DOHH2 (cell line): ENCODE measurements at regions not wholly inside any gene's neighbourhood (a gene's known extent, or its start where the extent isn't known, plus 50 kb on each side); places are given as distances from the start of the nearest gene placed in this dataset.

Experiments
- H3F3A ChIP-seq: fragments of 200-600 bp; sonication (generic), shearing (Covaris generic); 2 replicates; pipeline ENCODE4 v1.6.0; 2016; ENCODE audit warnings: antibody characterized with exemption, mild to moderate bottlenecking; ENCODE audit not compliant: control insufficient read depth, insufficient read depth
- H3K27ac ChIP-seq: fragments of 200-600 bp; sonication (generic); 2 replicates; pipeline ENCODE4 v1.5.1; 2014; ENCODE audit warnings: low read depth, mild to moderate bottlenecking, low read length, moderate library complexity
- H3K27me3 ChIP-seq: fragments of 200-600 bp; sonication (generic); 2 replicates; pipeline ENCODE4 v1.6.1; 2014; ENCODE audit warnings: mild to moderate bottlenecking, low read length, mixed read lengths; ENCODE audit not compliant: control insufficient read depth
- H3K36me3 ChIP-seq: fragments of 200-600 bp; sonication (generic); 2 replicates; pipeline ENCODE4 v1.6.1; 2014; ENCODE audit warnings: mild to moderate bottlenecking, low read length, moderate library complexity, mixed read lengths; ENCODE audit not compliant: control insufficient read depth
- H3K4me1 ChIP-seq: fragments of 200-600 bp; sonication (generic); 2 replicates; pipeline ENCODE4 v1.6.1; 2014; ENCODE audit warnings: mild to moderate bottlenecking, low read length, mixed read lengths; ENCODE audit not compliant: control insufficient read depth
- H3K4me2 ChIP-seq: fragments of 200-600 bp; sonication (generic); 2 replicates; pipeline ENCODE4 v1.6.0; 2014; ENCODE audit warnings: mild to moderate bottlenecking, low read length, moderate library complexity
- H3K4me3 ChIP-seq: fragments of 200-600 bp; sonication (generic); 2 replicates; pipeline ENCODE4 v1.5.1; 2014; ENCODE audit warnings: mild to moderate bottlenecking, low read length, mixed read lengths
- H3K79me2 ChIP-seq: fragments of 200-600 bp; sonication (generic); 2 replicates; pipeline ENCODE4 v1.6.1; 2014; ENCODE audit warnings: mild to moderate bottlenecking, low read length, mixed read lengths; ENCODE audit not compliant: control insufficient read depth
- H3K9me2 ChIP-seq: fragments of 200-600 bp; sonication (generic); replicated peaks from 2 replicates; pipeline ENCODE4 v1.6.1; 2014; ENCODE audit warnings: mild to moderate bottlenecking, low read length, mixed read lengths; ENCODE audit not compliant: control insufficient read depth
- H3K9me3 ChIP-seq: fragments of 200-600 bp; sonication (generic); 2 replicates; pipeline ENCODE4 v1.6.1; 2014; ENCODE audit warnings: antibody characterized with exemption, low read length, mixed read lengths; ENCODE audit not compliant: control insufficient read depth, insufficient read depth
- H4K20me1 ChIP-seq: fragments of 200-600 bp; sonication (generic); 2 replicates; pipeline ENCODE4 v1.6.0; 2014; ENCODE audit warnings: low read depth, mild to moderate bottlenecking, antibody characterized with exemption, low read length, moderate library complexity; ENCODE audit not compliant: control insufficient read depth, insufficient read depth
- CTCF ChIP-seq: fragments of 200-600 bp; sonication (generic); IDR thresholded peaks from one replicate; pipeline ENCODE4 v1.5.1; 2014; ENCODE audit warnings: antibody characterized with exemption, mild to moderate bottlenecking, low read depth, low read length; ENCODE audit not compliant: poor library complexity, severe bottlenecking
- EZH2phosphoT487 ChIP-seq: fragments of 200-600 bp; sonication (generic); IDR thresholded peaks from 2 replicates; pipeline ENCODE4 v1.6.1; 2017; ENCODE audit warnings: borderline replicate concordance, mild to moderate bottlenecking, antibody characterized with exemption, low read length, moderate library complexity, mixed read lengths

GRCh38 chr17:71757956-71758355 is 362.9 kb upstream of the SOX9 start:
- Histone ChIP-seq H3K4me3 (no peak overlapping the region), H3F3A (no peaks in the 10 kb centered on the region), H3K9me3 (no peaks in the 10 kb centered on the region), H3K9me2 (no peaks in the 10 kb centered on the region), H3K79me2 (no peaks in the 10 kb centered on the region), H3K36me3 (no peaks in the 10 kb centered on the region), H4K20me1 (no peaks in the 10 kb centered on the region), H3K27ac (no peak overlapping the region), H3K4me1 (no peaks in the 10 kb centered on the region), H3K4me2 (no peak overlapping the region), H3K27me3 (no peaks in the 10 kb centered on the region)
- no peak for TF ChIP-seq EZH2phosphoT487
- TF ChIP-seq CTCF, result no peak

DNA sequence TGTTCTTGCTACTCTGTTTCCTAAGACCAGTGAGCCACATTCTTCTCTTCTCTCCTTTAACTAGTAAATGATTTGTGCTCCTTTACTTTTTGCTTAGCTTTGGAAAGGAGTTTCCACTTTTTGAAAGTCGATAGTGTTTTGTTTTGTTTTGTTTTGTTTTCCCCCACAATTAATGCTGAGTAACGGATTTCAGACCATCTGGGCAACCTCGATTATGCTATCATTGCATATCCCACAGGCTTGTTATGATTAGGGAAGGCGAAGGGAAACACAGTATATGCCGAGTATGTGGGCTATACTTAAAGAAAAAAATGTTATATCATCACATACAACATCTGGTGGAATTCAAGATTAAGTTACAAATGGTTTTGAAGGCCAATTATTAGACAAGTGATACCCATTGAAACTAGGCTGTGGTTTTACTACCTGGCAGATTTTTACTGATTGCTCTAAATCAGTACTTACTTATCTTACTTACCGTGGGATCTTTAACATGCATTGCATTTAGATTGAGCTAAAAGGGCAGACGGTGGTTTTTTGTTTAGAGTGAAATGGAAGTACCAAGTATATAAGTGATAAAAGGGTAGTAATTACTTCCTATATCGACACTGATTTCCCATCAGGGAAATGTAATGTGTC is 361.3 kb upstream of the SOX9 start:
- no peaks in the 10 kb centered on the region for H3K79me2 ChIP-seq
- H3K4me1 ChIP-seq, result no peaks in the 10 kb centered on the region
- H3K9me3 ChIP-seq, result no peaks in the 10 kb centered on the region
- H3K27ac ChIP-seq, result no peak overlapping the region
- H3K4me3 ChIP-seq, result no peak overlapping the region
- H3K4me2 ChIP-seq, result no peak overlapping the region
- TF ChIP-seq CTCF, result no peak
- no peak for TF ChIP-seq EZH2phosphoT487
- H3K36me3 ChIP-seq, result no peaks in the 10 kb centered on the region
- H4K20me1 ChIP-seq, result no peaks in the 10 kb centered on the region
- H3K9me2 ChIP-seq, result no peaks in the 10 kb centered on the region
- H3K27me3 ChIP-seq, result no peaks in the 10 kb centered on the region
- H3F3A ChIP-seq, result no peaks in the 10 kb centered on the region

- H3K27me3 ChIP-seq, result no peaks in the 10 kb centered on the region
- H3F3A ChIP-seq, result no peaks in the 10 kb centered on the region
- no peaks in the 10 kb centered on the region for H3K79me2 ChIP-seq
- no peaks in the 10 kb centered on the region for H3K36me3 ChIP-seq
- H3K4me1 ChIP-seq, result no peaks in the 10 kb centered on the region
- H3K27ac ChIP-seq, result no peak overlapping the region
- H3K4me3 ChIP-seq, result no peak overlapping the region
- H3K4me2 ChIP-seq, result no peak overlapping the region
- H3K9me2 ChIP-seq, result no peaks in the 10 kb centered on the region
- no peaks in the 10 kb centered on the region for H3K9me3 ChIP-seq
- no peaks in the 10 kb centered on the region for H4K20me1 ChIP-seq
- no peak for TF ChIP-seq EZH2phosphoT487
- no peak for TF ChIP-seq CTCF
These were observed 360.6 kb upstream of the SOX9 start for GRCh38 chr17:71760062-71760720.
